Breast epithelium (tissue), 4 donors: ENCODE measurements at regions not wholly inside any gene's neighbourhood (a gene's known extent, or its start where the extent isn't known, plus 50 kb on each side); places are given as distances from the start of the nearest gene placed in this dataset.

Experiments used
- DNase-seq, 2 donors: peaks; one replicate each; pipeline ENCODE4 v3.0.0-alpha.2; 2019; ENCODE audit warnings: low spot score in 2 of 2
- H3K27ac ChIP-seq, 2 donors: fragments of 200-600 bp; sonication (generic) in 1 of 2; one replicate each; pipeline ENCODE4 v1.5.1; 2016 to 2019; ENCODE audit warnings: mild to moderate bottlenecking in 1 of 2
- H3K27me3 ChIP-seq, 2 donors: fragments of 200-600 bp; sonication (generic) in 1 of 2; one replicate each; pipeline versions ENCODE4 v1.5.1 to v1.6.0; 2017 to 2019; ENCODE audit warnings: control low read depth in 1 of 2, mild to moderate bottlenecking in 1 of 2
- H3K36me3 ChIP-seq: fragments of 200-600 bp; one replicate; pipeline ENCODE4 v1.5.1; 2019
- H3K4me1 ChIP-seq, 2 donors: fragments of 200-600 bp; sonication (generic); one replicate each; pipeline ENCODE4 v1.5.1; 2016 to 2019; ENCODE audit warnings: control low read depth in 1 of 2
- H3K4me3 ChIP-seq, 3 donors: fragments of 200-600 bp; sonication (generic); 1 replicate in 2 of 3; 2 replicates in 1 of 3; pipeline ENCODE4 v1.5.1; 2016 to 2019; ENCODE audit warnings: mild to moderate bottlenecking in 3 of 3, moderate library complexity in 2 of 3
- H3K9me3 ChIP-seq, 2 donors: fragments of 200-600 bp; sonication (generic) in 1 of 2; one replicate each; pipeline ENCODE4 v1.5.1; 2016 to 2019; ENCODE audit warnings: control low read depth in 1 of 2
- POLR2A ChIP-seq: fragments of 450-650 bp; IDR thresholded peaks from one replicate; pipeline ENCODE4 v1.6.1; 2016; ENCODE audit warnings: antibody characterized with exemption, mild to moderate bottlenecking, moderate library complexity
- POLR2AphosphoS5 ChIP-seq, 3 donors: sonication (generic); formaldehyde crosslinking; IDR thresholded peaks; one replicate each; pipeline ENCODE4 v1.6.1; 2017; ENCODE audit warnings: antibody characterized with exemption in 3 of 3
- intact Hi-C: fragments of 100-400 bp; cut with DNase I; formaldehyde crosslinking; loops from one replicate; pipeline ENCODE4 v1.15.1; 2023; ENCODE audit warnings: low total_unique reads
- TF ChIP-seq, protein P1 (sequence below), 3 donors: fragments of 450-650 bp; IDR thresholded peaks; one replicate each; pipeline ENCODE4 v1.5.1; 2016 to 2017; ENCODE audit warnings: antibody characterized with exemption in 3 of 3, mild to moderate bottlenecking in 3 of 3, moderate library complexity in 3 of 3

DNA sequence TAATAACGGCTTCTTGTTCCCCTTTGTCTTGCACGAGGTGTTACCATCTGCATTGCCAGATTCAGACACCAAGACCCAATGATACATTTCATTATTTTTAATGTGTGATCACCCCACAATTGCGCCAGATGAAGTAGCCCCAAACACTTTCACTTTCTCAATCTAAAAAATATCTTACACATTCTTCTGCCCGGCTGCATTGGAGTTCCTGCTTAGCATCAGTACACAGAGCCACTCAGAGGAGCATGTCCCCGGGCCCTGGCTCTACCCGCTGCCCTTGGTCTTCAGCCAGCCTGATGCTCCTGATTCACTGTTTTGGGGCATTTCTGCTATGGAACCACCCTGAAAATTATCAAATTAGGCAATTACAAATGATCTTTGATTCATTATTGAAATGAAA lies 66.0 kb upstream of the TENM3 start:
- TF ChIP-seq, protein P1, sequence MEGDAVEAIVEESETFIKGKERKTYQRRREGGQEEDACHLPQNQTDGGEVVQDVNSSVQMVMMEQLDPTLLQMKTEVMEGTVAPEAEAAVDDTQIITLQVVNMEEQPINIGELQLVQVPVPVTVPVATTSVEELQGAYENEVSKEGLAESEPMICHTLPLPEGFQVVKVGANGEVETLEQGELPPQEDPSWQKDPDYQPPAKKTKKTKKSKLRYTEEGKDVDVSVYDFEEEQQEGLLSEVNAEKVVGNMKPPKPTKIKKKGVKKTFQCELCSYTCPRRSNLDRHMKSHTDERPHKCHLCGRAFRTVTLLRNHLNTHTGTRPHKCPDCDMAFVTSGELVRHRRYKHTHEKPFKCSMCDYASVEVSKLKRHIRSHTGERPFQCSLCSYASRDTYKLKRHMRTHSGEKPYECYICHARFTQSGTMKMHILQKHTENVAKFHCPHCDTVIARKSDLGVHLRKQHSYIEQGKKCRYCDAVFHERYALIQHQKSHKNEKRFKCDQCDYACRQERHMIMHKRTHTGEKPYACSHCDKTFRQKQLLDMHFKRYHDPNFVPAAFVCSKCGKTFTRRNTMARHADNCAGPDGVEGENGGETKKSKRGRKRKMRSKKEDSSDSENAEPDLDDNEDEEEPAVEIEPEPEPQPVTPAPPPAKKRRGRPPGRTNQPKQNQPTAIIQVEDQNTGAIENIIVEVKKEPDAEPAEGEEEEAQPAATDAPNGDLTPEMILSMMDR (IDR thresholded peaks at IDR 0.05), result no peak
- no peak for TF ChIP-seq POLR2AphosphoS5 (IDR thresholded peaks at IDR 0.05)
- no peak for TF ChIP-seq POLR2A
- H3K4me1 ChIP-seq, result no peaks in the 10 kb centered on the region
- H3K27me3 ChIP-seq, result no peaks in the 10 kb centered on the region
- DNase-seq, result no peak
- H3K36me3 ChIP-seq, result no peaks in the 10 kb centered on the region
- no peaks in the 10 kb centered on the region for H3K9me3 ChIP-seq
- no peak overlapping the region for H3K4me3 ChIP-seq
- H3K27ac ChIP-seq, result no peak overlapping the region
- intact Hi-C loops, result no loop called here

DNA sequence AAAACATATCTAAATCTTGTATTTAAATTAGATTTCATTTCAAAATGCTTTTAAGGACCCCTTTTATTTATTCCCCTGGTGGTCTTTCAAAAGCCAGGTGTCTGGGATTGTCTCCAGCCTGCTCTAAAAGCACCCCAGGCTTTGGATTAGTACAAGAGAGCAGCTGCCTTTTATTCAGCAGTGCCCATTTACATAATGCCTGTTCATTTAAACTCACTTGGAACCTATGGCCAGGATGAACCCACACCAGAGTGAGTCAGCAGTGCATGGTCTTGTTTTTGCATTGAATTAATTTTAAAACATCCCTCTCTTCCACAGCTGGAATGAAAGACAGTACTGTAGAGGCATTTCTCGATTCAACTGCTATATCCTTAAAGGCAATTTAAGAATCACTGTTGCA lies 64.1 kb upstream of the TENM3 start:
- TF ChIP-seq POLR2A, result no peak
- no peak for TF ChIP-seq POLR2AphosphoS5 (IDR thresholded peaks at IDR 0.05)
- TF ChIP-seq, protein P1 (IDR thresholded peaks at IDR 0.05), result no peak
- no peak overlapping the region for H3K4me3 ChIP-seq
- no peaks in the 10 kb centered on the region for H3K4me1 ChIP-seq
- H3K27ac ChIP-seq, result no peak overlapping the region
- no peaks in the 10 kb centered on the region for H3K36me3 ChIP-seq
- H3K27me3 ChIP-seq, result no peaks in the 10 kb centered on the region
- H3K9me3 ChIP-seq, result no peaks in the 10 kb centered on the region
- DNase-seq, result no peak
- intact Hi-C loops, result no loop called here

DNA sequence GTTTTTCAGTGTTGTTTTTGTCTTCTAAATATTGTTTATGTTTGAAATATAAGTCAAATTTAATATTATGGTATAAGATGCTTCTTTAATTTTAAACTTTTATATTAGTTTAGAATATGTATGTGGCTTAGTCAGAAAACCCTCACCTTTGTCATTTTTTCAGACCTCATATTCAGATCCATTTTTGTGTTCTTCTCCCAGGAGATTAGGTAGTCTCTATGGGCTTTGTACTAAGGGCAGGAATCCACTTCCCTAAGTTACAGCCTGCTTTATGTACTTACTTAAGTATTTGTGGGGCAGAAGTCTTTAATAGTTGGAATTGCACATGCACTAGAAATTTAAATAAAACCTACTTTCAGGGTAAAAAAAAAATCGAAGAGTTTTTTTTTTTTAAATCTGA lies 63.5 kb upstream of the TENM3 start:
- TF ChIP-seq POLR2AphosphoS5 (IDR thresholded peaks at IDR 0.05) (no peak), POLR2A (no peak)
- TF ChIP-seq, protein P1 (IDR thresholded peaks at IDR 0.05), result no peak
- Histone ChIP-seq H3K27ac (no peak overlapping the region), H3K27me3 (no peaks in the 10 kb centered on the region), H3K36me3 (no peaks in the 10 kb centered on the region), H3K4me3 (no peak overlapping the region), H3K4me1 (no peaks in the 10 kb centered on the region), H3K9me3 (no peaks in the 10 kb centered on the region)
- intact Hi-C loops, result no loop called here
- no peak for DNase-seq

DNA sequence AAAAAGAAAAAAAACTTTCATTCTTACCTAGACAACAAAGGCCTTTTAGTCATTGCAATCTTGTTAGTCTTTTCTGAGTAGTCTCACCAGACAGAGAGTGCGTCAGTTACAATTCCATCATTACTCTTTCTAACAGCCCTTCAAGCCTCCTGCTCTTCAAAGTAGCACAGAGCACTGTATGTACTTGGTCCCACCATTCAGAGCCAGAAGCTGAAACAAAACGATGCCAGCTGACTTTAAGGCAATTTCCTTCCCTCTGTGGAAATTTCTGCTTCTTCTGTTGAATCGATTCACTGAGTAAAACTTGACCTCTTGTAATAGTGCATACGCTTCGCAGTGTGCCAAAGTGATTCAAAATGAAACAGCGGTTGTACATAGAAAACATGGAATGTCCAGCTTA lies 57.7 kb upstream of the TENM3 start:
- Histone ChIP-seq H3K4me1 (no peaks in the 10 kb centered on the region), H3K9me3 (no peaks in the 10 kb centered on the region), H3K27me3 (no peaks in the 10 kb centered on the region), H3K4me3 (no peak overlapping the region), H3K36me3 (no peaks in the 10 kb centered on the region), H3K27ac (no peak overlapping the region)
- DNase-seq, result no peak
- no peak for TF ChIP-seq POLR2A
- TF ChIP-seq POLR2AphosphoS5 (IDR thresholded peaks at IDR 0.05), result no peak
- TF ChIP-seq, protein P1 (IDR thresholded peaks at IDR 0.05), result no peak
- intact Hi-C loops, result loop anchor here (5.0 kb wide), 1 partner anchor 627 kb away; no protein-coding TSS in a partner anchor

DNA sequence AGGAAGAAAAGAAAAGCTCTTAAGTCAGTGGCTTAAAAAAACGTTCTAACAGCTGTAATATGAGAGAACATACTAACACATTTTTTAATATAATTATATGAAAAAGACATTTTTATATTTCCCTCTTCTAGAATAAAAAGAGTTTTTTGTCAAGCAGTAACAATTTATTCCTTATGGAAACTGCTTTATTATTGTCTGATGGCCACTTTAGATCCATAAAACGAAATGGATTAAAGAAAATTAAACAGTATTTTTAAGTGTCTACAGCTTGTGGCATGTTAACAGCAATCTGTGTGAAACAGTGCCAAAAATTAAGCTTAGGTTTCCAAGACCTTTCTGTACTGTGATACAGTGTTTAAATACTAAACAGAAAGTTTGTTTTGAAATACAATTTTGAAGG lies 55.5 kb upstream of the TENM3 start:
- H3K4me1 ChIP-seq, result no peaks in the 10 kb centered on the region
- no peak overlapping the region for H3K4me3 ChIP-seq
- H3K27me3 ChIP-seq, result no peaks in the 10 kb centered on the region
- no peaks in the 10 kb centered on the region for H3K36me3 ChIP-seq
- TF ChIP-seq POLR2AphosphoS5 (IDR thresholded peaks at IDR 0.05), result no peak
- TF ChIP-seq, protein P1 (IDR thresholded peaks at IDR 0.05), result no peak
- no peak for TF ChIP-seq POLR2A
- intact Hi-C loops, result loop anchor here (5.0 kb wide), 1 partner anchor 625 kb away; no protein-coding TSS in a partner anchor
- no peak overlapping the region for H3K27ac ChIP-seq
- no peak for DNase-seq
- H3K9me3 ChIP-seq, result no peaks in the 10 kb centered on the region
